Body of pancreas (tissue), 4 donors: ENCODE measurements at regions not wholly inside any gene's neighbourhood (a gene's known extent, or its start where the extent isn't known, plus 50 kb on each side); places are given as distances from the start of the nearest gene placed in this dataset.

Experiments used
- POLR2A ChIP-seq, 3 donors: fragments of 450-650 bp; IDR thresholded peaks; one replicate each; pipeline ENCODE4 v1.6.1; 2016; ENCODE audit warnings: antibody characterized with exemption in 3 of 3, mild to moderate bottlenecking in 2 of 3
- TF ChIP-seq, protein P1 (sequence below), 7 experiments: fragments of 450-650 bp in 4 of 7; fragments of 200-600 bp in 3 of 7; sonication (generic) in 3 of 7; IDR thresholded peaks; one replicate each; pipeline ENCODE4 v1.5.1; 2016 to 2019; ENCODE audit warnings: antibody characterized with exemption in 7 of 7

DNA sequence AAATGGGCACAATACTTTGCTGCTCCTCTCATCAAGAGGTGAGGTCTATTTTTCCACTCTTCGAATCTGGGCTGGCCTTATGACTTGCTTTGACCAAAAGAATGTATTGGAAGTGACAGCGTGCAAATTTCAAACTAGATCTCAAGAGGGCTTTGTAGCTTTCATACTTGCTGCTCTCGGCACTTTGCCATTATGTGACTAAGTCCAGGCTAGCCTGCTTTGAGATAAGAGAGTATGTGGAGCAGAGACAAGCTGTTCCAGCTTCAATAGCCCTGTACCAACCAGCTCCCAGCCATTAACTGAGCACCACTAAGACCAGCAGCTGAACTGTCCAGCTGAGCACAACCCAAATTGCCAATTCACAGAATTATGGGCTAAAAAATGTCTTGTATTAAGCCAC is 124.6 kb downstream of the ACER2 start:
- TF ChIP-seq, protein P1, sequence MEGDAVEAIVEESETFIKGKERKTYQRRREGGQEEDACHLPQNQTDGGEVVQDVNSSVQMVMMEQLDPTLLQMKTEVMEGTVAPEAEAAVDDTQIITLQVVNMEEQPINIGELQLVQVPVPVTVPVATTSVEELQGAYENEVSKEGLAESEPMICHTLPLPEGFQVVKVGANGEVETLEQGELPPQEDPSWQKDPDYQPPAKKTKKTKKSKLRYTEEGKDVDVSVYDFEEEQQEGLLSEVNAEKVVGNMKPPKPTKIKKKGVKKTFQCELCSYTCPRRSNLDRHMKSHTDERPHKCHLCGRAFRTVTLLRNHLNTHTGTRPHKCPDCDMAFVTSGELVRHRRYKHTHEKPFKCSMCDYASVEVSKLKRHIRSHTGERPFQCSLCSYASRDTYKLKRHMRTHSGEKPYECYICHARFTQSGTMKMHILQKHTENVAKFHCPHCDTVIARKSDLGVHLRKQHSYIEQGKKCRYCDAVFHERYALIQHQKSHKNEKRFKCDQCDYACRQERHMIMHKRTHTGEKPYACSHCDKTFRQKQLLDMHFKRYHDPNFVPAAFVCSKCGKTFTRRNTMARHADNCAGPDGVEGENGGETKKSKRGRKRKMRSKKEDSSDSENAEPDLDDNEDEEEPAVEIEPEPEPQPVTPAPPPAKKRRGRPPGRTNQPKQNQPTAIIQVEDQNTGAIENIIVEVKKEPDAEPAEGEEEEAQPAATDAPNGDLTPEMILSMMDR (IDR thresholded peaks at IDR 0.05) = no peak
- TF ChIP-seq POLR2A (IDR thresholded peaks at IDR 0.05) = no peak
